Effector memory CD8-positive, alpha-beta T cell (primary cell): ENCODE measurements at regions not wholly inside any gene's neighbourhood (a gene's known extent, or its start where the extent isn't known, plus 50 kb on each side); places are given as distances from the start of the nearest gene placed in this dataset.

ENCODE experiments used
- ATAC-seq: fragments of 150-1000 bp; cut with Tn5 transposase; replicated peaks from 2 replicates; pipeline ENCODE4 v1.10.0; 2021; ENCODE audit warnings: mild to moderate bottlenecking, moderate library complexity
- DNase-seq, 3 experiments: peaks; one replicate each; pipeline ENCODE4 v3.0.0; 2021
- H3K27ac Mint-ChIP-seq, 2 donors: one replicate each; pipeline ENCODE4 v1.8.0; 2022; ENCODE audit warnings: mild to moderate bottlenecking in 2 of 2, mixed read lengths in 2 of 2, moderate library complexity in 2 of 2
- H3K27me3 Mint-ChIP-seq, 2 donors: one replicate each; pipeline ENCODE4 v1.8.0; 2022; ENCODE audit warnings: mixed read lengths in 2 of 2
- H3K36me3 Mint-ChIP-seq: one replicate; pipeline ENCODE4 v1.8.0; 2022; ENCODE audit warnings: mild to moderate bottlenecking, moderate library complexity, mixed read lengths; ENCODE audit not compliant: insufficient read depth
- H3K4me1 Mint-ChIP-seq, 2 donors: one replicate each; pipeline ENCODE4 v1.8.0; 2022; ENCODE audit warnings: low read depth in 2 of 2, mixed read lengths in 2 of 2
- H3K4me3 Mint-ChIP-seq, 2 donors: one replicate each; pipeline ENCODE4 v1.8.0; 2022; ENCODE audit warnings: mild to moderate bottlenecking in 2 of 2, mixed read lengths in 2 of 2, moderate library complexity in 2 of 2
- H3K9me3 Mint-ChIP-seq, 2 donors: one replicate each; pipeline ENCODE4 v1.8.0; 2022; ENCODE audit warnings: mixed read lengths in 2 of 2

DNA sequence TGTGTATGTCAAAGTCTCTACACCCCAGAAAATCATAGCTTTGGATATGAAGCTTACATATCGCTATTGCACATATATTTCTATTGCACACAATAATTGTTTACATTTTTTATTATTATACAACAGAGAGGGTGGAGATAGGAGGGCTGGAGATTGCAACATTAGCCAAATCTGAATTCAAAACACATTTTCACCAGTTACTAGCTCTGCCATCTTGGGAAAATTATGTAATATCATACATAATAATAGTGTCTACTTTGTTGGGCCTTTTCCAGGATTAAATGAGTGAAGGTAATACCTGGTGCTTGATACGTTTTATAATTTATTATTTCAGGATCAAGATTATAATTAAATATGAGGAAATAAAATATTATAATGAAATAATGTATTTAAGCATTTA, 507.4 kb upstream of the TBX3 start:
- Mint-ChIP-seq H3K27me3 (no peaks in the 10 kb centered on the region), H3K36me3 (no peaks in the 10 kb centered on the region), H3K9me3 (peaks cover 5 to 6% of the 10 kb centered on the region in 2 donors), H3K27ac (no peak overlapping the region), H3K4me1 (no peaks in the 10 kb centered on the region), H3K4me3 (no peak overlapping the region)
- DNase-seq (no peak), ATAC-seq (no peak)

DNA sequence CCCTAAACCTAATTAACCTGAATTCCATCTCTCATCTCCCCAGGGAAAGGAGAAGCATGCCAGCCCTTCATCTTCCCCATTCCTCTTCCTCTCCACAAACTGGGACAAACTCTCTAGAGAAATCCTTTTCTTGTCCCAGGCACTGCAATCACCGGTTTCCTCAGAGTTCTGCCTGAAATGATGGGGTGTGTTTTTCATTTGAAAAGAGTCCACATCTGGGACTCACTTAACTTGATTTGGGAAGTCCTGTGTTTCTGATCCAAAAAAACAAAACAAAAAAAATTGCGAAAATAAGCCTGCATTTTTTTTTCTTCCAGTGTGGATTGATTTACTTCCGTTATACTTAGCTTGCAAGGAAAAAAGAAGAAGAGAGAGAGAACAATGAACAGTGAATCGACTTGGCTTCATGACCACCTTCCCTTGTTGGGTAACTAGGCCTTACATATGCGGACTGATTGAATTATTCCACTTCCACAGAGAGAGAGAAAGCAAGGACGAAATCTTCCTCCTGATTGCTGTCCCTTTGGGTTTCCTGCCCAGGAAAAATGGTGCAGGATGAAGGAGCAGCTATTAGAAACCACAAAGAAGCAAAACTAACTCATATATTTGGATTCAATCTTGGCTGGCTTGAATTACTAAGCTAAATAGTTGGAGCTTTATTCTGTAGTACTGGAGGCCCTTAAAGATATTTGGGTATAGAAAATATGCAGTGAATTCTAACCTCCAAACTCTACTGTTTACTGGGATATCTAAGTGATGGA, 506.2 kb upstream of the TBX3 start:
- Mint-ChIP-seq H3K4me1 (no peaks in the 10 kb centered on the region), H3K27ac (no peak overlapping the region), H3K36me3 (no peaks in the 10 kb centered on the region), H3K27me3 (no peaks in the 10 kb centered on the region), H3K4me3 (no peak overlapping the region), H3K9me3 (peaks cover 5 to 6% of the 10 kb centered on the region in 2 donors)
- DNase-seq (no peak), ATAC-seq (no peak)

DNA sequence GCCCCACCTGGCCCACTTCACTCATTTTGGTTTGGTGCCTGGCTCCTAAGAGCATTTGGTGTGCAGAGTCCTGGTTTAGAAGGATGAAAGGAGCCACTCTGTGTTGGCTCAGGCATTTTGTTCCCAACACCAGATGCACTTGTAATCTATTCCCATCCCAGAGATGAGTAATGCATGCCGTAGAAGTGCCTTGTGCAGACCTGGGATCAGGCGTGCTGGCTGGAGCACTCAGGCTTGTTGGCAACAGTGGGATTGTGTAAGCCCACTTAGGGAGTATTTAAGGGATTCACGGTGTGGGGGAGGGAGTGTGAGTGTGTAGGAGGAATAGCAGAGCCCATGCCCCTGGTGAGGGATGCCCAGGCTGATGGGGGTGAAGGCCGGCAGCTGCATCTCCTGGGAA, 501.5 kb upstream of the TBX3 start:
- Mint-ChIP-seq H3K4me3 (no peak overlapping the region), H3K27me3 (no peaks in the 10 kb centered on the region), H3K9me3 (peaks cover 5 to 8% of the 10 kb centered on the region in 2 donors), H3K4me1 (no peaks in the 10 kb centered on the region), H3K27ac (no peak overlapping the region), H3K36me3 (no peaks in the 10 kb centered on the region)
- DNase-seq (no peak), ATAC-seq (no peak)

DNA sequence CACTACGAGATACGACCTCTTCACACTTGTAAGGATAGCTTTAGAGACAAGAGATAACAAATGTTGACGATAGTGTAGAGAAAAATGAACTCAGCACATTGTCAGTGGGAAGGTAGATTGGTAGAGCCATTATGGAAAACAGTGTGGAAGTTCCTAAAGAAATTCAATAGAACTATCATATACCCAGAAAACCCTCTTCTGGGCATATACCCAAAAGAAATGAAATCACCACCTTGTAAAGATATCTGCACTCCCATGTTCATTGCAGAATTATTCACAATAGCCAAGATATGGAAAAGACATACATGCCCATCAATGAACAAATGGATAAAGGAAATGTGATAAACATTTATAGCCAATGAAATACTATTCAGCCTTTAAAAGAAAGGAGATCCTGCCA, 499.8 kb upstream of the TBX3 start:
- H3K27ac Mint-ChIP-seq, result no peak overlapping the region
- H3K4me3 Mint-ChIP-seq, result no peak overlapping the region
- no peaks in the 10 kb centered on the region for H3K4me1 Mint-ChIP-seq
- no peaks in the 10 kb centered on the region for H3K27me3 Mint-ChIP-seq
- ATAC-seq (no peak), DNase-seq (no peak)
- no peaks in the 10 kb centered on the region for H3K36me3 Mint-ChIP-seq
- peaks cover 3 to 8% of the 10 kb centered on the region in 2 donors for H3K9me3 Mint-ChIP-seq

DNA sequence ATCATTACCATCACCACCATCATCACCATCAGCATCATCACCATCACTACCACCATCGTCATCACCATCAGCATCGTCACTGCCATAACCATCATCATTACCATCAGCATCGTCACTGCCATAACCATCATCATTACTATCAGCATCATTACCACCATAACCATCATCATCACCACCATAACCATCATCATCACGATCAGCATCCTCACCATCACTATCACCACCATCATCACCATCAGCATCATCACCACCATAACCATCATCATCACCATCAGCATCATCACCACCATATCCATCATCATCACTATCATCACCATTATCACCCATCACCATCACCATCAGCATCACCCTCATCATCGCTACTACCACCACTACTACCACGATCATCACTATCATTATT, 493.9 kb upstream of the TBX3 start:
- ATAC-seq (no peak), DNase-seq (no peak)
- Mint-ChIP-seq H3K4me3 (no peak overlapping the region), H3K9me3 (peaks cover 0 to 6% of the 10 kb centered on the region in 2 donors), H3K27me3 (no peaks in the 10 kb centered on the region), H3K27ac (no peak overlapping the region), H3K4me1 (no peaks in the 10 kb centered on the region), H3K36me3 (no peaks in the 10 kb centered on the region)

DNA sequence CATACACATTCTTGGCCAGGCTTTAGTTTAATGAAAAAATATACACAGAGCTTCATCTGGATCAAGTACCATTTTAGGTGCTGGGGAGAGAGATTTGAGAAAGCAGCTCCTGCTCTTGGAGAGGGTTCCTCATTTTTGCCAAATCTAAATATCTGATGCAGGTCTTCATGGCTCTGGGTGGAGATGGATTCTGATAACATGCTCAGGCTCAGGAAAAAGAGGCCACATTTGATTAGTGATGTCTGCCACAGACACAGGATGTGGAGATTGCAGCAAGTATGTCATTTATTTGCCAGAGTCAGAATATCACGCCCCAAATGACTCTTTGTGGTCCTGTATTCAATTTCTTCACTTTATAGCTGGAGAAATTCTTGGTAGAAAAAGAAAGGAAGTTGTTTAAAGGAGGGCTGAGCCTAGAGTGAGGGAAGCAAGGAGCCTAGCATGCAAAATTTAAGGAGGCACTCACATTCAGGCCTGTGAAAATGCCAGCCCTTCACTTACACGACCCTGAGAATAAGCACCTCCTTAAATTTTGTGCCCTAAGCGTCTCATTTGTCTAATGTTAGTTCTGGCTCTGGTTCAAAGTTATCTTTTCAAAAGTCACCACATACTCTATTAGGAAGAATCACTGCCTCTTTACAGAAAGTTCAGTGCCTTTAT, 492.9 kb upstream of the TBX3 start:
- Mint-ChIP-seq H3K9me3 (peaks cover 0 to 6% of the 10 kb centered on the region in 2 donors), H3K36me3 (no peaks in the 10 kb centered on the region)

DNA sequence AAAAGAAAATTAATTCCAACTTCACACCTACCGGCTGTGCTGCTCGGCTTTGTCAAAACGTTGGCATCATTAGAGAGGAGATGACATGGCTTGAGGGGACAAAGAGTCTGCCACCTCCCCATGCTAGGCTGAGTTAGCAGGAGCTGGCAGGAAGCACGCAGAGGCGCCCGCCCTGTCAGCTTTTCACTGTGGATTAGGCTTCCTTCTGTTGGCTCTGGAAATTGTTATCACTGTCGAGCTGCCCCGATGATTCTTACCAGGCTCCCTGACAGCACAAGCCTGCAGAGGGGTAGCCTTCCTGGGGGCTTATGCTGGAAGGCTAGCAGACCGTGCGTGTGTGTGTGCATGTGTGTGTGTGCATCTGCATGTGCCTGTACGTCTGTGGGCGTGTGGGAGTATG, 490.9 kb upstream of the TBX3 start:
- no peak overlapping the region for H3K27ac Mint-ChIP-seq
- no peak for ATAC-seq
- H3K4me1 Mint-ChIP-seq, result no peaks in the 10 kb centered on the region
- no peaks in the 10 kb centered on the region for H3K27me3 Mint-ChIP-seq
- H3K9me3 Mint-ChIP-seq, result peaks cover 0 to 6% of the 10 kb centered on the region in 2 donors
- no peaks in the 10 kb centered on the region for H3K36me3 Mint-ChIP-seq
- no peak for DNase-seq
- no peak overlapping the region for H3K4me3 Mint-ChIP-seq

More for the DNA sequence above, 492.9 kb upstream of the TBX3 start:
- no peaks in the 10 kb centered on the region for H3K27me3 Mint-ChIP-seq
- no peaks in the 10 kb centered on the region for H3K4me1 Mint-ChIP-seq
- DNase-seq (no peak), ATAC-seq (no peak)
- H3K4me3 Mint-ChIP-seq, result no peak overlapping the region
- no peak overlapping the region for H3K27ac Mint-ChIP-seq

DNA sequence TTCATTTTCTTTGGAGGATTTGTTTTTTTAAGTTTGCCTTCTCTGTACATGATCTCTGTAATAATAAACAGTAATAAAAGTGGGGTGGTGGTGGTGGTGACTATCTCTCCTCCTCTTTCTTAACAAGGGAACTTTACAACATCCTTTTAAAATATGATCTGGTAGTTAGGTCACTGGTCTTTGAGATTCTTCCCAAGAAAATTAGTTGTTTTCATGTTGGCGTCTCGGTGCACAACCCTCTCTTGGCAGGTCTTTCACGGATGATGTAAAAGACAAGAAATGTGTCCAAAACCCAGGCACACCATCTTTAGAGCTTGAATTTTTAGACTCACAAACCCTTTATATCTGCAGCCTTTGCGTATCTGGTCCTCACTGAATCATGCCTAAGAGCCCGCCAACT, 488.5 kb upstream of the TBX3 start:
- Mint-ChIP-seq H3K4me1 (no peaks in the 10 kb centered on the region), H3K4me3 (no peak overlapping the region), H3K27me3 (no peaks in the 10 kb centered on the region), H3K9me3 (peaks cover 6 to 8% of the 10 kb centered on the region in 2 donors), H3K27ac (no peak overlapping the region), H3K36me3 (no peaks in the 10 kb centered on the region)
- ATAC-seq (no peak), DNase-seq (no peak)

DNA sequence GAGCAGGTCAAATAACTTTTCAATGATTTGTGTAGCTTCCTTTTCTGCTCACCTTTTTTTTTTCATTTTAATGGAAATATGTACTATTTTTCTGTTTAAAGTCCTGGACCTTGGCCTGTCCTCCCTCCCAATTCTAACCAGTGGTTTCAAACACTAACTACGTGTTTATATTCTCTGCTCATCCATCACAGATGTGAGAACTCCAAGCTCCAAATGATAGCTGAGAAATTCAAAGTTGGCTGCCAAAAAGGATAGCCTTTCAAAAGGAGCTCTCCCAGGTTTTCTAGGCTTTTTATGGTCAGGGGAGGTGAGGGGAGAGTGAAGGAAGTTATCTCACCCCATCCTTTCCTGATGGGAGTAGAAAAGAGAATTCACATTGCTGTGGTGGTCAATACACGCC, 486.0 kb upstream of the TBX3 start:
- Mint-ChIP-seq H3K27ac (no peak overlapping the region), H3K4me3 (no peak overlapping the region), H3K9me3 (peaks cover 8 to 9% of the 10 kb centered on the region in 2 donors), H3K27me3 (no peaks in the 10 kb centered on the region), H3K36me3 (no peaks in the 10 kb centered on the region), H3K4me1 (no peaks in the 10 kb centered on the region)
- DNase-seq (no peak), ATAC-seq (no peak)

DNA sequence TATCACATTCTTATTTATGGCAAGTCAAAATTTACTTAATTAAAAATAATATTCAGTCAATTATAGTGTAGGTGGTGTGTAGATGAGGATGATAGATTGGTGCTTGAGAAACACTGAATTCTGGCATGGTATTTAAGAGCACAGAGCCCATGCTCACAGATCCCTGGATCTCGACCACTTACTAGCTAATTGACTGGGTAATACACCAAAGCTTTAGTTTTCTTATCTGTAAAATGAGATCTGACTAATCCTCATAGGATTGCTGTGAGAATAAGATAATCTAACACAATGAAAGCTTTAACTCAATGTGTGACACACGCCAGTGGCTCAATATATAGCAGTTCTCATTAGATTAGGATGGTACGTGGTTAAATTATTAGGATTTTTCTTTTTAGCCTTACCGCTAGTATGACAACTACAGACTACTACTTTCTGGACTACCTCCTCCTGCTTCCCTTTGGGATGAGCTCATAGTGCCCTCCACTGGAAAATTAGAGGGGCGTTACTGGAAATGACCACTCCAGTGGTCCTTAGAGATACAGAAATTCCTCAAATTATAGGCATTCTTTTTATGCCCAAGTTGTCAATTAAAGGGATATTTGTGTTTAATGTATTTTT, 482.8 kb upstream of the TBX3 start:
- Mint-ChIP-seq H3K27ac (no peak overlapping the region), H3K36me3 (no peaks in the 10 kb centered on the region), H3K4me3 (no peak overlapping the region), H3K4me1 (no peaks in the 10 kb centered on the region), H3K27me3 (no peaks in the 10 kb centered on the region), H3K9me3 (peaks cover 7 to 8% of the 10 kb centered on the region in 2 donors)
- ATAC-seq (no peak), DNase-seq (no peak)

DNA sequence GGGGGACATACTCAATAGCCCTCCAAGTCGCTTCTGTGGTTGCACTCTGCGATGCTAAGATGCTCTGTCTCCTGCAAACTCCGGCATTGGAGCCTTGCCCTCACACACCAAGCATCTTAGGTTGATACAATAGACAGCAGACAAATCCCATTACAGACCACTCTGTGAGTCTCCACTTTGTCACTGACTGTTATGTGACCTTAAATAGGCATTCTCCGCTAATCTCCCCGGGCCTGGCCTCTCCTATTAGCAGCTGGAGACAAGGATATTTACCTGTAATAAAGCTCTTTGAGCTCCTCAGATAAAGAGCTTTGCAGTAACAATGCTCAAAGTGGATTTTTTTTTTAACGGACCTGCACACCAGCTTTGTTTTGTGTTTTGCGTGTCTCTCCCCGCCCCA, 479.7 kb upstream of the TBX3 start:
- Mint-ChIP-seq H3K4me1 (no peaks in the 10 kb centered on the region), H3K27me3 (no peaks in the 10 kb centered on the region), H3K27ac (no peak overlapping the region), H3K9me3 (peaks cover 8 to 10% of the 10 kb centered on the region in 2 donors), H3K36me3 (no peaks in the 10 kb centered on the region), H3K4me3 (no peak overlapping the region)
- ATAC-seq (no peak), DNase-seq (no peak)

DNA sequence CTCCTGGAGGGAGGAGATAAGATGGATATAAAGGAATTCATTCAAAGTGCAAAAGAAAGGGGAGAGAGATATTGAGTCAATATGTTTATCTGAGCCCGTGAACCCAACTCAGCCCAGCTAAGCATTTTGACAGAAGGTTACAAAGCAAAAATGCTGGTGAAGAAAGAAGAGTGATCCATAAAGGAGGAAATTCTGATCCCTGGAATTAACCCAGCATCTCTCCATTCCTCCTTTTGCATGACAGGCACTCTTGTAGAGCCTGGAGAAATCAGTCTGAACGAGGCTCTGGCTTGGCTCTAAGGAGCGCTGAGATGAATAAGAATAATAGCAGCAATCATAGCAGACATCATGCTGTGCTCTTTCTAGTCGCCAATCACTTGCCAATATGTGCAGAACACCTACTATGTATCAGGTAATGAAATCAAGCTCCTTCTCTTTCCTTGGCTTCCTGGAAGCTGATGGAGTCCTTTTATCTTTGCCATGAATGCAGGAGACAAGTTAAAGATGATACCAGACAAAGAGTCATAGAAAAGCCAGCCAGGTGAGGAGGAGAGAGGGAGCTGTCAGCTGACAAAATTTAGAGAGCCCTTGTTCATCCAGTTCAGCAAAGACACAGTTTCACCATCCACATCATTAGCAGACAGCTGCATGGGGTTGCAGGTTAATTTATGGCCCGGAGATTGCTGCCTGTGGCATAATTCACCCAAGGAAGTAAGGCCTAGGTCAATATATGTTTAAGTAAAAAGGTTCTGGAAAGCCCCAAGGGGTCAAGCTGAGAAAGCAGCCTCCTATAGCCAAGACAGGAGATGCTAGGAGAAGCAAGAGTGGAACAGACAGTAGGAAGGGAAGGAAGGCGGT, 476.5 kb upstream of the TBX3 start:
- no peaks in the 10 kb centered on the region for H3K27me3 Mint-ChIP-seq
- no peaks in the 10 kb centered on the region for H3K4me1 Mint-ChIP-seq
- no peak for DNase-seq
- no peak overlapping the region for H3K4me3 Mint-ChIP-seq
- H3K9me3 Mint-ChIP-seq, result peaks cover 0 to 3% of the 10 kb centered on the region in 2 donors
- no peak overlapping the region for H3K27ac Mint-ChIP-seq
- no peak for ATAC-seq
- no peaks in the 10 kb centered on the region for H3K36me3 Mint-ChIP-seq

DNA sequence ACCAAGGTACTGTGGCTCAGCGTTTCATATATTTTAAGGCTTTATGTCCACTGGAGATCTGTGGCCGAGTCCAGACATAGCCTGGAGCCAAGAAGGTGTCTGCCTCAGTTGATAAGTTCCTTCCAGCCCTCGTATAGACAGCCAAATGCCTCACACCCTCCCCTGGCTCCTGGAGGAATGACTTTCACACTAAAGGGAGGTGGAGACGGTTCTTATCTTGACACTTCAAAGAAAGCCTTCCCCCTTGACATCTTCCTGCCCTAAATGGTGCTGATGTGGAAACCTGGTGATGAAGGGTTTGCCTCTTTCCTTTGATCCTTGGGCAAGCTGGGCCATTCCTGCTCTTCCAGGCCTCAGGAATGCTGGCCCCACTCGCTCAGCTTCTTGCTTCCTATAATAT, 474.8 kb upstream of the TBX3 start:
- H3K4me1 Mint-ChIP-seq, result no peaks in the 10 kb centered on the region
- no peaks in the 10 kb centered on the region for H3K27me3 Mint-ChIP-seq
- H3K36me3 Mint-ChIP-seq, result no peaks in the 10 kb centered on the region
- ATAC-seq (no peak), DNase-seq (no peak)
- no peak overlapping the region for H3K4me3 Mint-ChIP-seq
- peaks cover 3 to 6% of the 10 kb centered on the region in 2 donors for H3K9me3 Mint-ChIP-seq
- no peak overlapping the region for H3K27ac Mint-ChIP-seq
